GM10248 (cell line): ENCODE measurements at regions not wholly inside any gene's neighbourhood (a gene's known extent, or its start where the extent isn't known, plus 50 kb on each side); places are given as distances from the start of the nearest gene placed in this dataset.

Source experiments
- CTCF ChIA-PET: fragments of 300-600 bp; sonication (Branson Sonifier 250); formaldehyde crosslinking; extraction: SDS; loops from one replicate; lab custom pipeline; 2021; ENCODE audit warnings: antibody characterized with exemption; lab: Yijun Ruan, JAX
- POLR2A ChIA-PET: fragments of 350-650 bp; sonication (Branson Sonifier 250); formaldehyde crosslinking; extraction: SDS; loops from one replicate; lab custom pipeline; 2020; ENCODE audit warnings: antibody characterized with exemption; lab: Yijun Ruan, JAX
- DNase-seq: peaks from one replicate; pipeline ENCODE4 v3.0.0; 2012; ENCODE audit errors: extremely low spot score
- TF ChIP-seq, protein P1 (sequence below): IDR thresholded peaks from 2 replicates; pipeline ENCODE4 v1.5.1; 2012; ENCODE audit warnings: mild to moderate bottlenecking, low read depth; ENCODE audit errors: extremely low read depth, missing control alignments, control extremely low read depth

DNA sequence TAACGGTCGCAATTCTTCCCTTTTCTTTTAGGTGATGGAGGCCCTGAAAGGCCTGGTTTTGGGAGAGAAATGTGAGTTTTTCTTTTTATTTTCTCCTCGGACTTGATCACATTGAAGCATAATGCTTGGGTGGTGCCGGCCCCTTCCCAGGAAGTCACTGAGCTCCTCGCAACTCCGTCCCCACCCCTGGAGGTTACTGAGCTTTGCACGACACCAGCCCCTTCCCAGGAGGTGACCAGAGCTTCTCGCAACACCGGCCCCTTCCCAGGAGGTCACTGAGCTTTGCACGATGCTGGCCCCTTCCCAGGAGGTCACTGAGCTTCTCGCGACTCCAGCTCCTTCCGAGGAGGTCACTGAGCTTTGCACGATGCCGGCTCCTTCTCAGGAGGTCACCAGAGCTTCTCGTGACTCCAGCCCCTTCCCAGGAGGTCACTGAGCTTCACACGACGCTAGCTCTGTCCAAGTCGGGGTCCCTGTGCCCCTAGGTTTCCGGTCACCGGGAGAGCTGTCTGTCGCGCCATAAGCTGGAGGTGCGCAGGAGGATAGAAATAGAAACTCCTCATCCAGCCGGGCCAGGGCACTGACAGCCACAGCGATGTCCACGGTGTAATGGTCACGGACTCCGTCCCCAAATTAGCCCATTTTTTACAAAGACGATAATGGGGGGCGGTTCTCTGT is 586.4 kb downstream of the BRD1 start:
- ChIA-PET CTCF (interaction anchor here (1.6 kb wide), 1 partner anchor 64 kb away, joined by 3 read pairs; no protein-coding TSS in a partner anchor), POLR2A (no interaction called here)
- DNase-seq: no peak
- TF ChIP-seq, protein P1, sequence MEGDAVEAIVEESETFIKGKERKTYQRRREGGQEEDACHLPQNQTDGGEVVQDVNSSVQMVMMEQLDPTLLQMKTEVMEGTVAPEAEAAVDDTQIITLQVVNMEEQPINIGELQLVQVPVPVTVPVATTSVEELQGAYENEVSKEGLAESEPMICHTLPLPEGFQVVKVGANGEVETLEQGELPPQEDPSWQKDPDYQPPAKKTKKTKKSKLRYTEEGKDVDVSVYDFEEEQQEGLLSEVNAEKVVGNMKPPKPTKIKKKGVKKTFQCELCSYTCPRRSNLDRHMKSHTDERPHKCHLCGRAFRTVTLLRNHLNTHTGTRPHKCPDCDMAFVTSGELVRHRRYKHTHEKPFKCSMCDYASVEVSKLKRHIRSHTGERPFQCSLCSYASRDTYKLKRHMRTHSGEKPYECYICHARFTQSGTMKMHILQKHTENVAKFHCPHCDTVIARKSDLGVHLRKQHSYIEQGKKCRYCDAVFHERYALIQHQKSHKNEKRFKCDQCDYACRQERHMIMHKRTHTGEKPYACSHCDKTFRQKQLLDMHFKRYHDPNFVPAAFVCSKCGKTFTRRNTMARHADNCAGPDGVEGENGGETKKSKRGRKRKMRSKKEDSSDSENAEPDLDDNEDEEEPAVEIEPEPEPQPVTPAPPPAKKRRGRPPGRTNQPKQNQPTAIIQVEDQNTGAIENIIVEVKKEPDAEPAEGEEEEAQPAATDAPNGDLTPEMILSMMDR: no peak

DNA sequence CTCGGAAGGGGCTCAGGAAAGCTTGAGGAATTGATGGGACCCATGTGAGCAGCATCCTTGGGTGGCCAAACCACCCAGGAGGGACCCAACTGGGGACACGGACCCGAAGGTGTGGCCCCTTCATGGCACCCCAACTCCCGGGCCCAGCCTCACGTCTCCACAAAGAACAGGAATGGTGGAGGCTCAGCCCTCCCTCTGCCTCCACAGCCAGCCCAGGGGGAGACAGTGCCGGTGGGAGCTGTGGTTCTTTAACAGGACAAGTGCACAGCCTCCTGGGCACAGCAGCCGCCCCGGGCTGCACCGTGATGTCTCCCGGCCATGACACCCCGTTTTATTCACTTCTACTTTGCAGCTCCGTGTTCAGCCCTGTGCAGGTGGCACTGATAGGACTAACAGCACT is 587.2 kb downstream of the BRD1 start:
- TF ChIP-seq, protein P1: no peak
- DNase-seq: no peak
- CTCF ChIA-PET: interaction anchor here (1.6 kb wide), 1 partner anchor 65 kb away, joined by 3 read pairs; no protein-coding TSS in a partner anchor
- POLR2A ChIA-PET: no interaction called here

DNA sequence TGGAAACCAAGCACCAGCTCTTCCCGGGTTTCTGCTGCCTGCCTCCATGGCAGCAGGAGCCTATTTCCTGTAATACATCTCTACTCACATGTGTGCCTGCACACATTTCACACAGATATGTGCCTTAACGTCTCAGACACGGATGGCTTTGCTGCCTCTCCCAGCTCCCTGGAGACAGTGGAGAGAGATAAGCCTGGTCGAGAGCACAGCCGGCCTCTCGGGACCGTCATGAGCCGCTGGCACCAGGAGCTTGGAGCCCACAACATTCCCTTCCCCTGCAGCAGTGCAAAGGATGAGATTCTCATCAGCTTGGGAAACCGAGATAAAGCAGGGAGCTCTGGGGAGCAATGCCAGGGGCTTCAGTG is 587.7 kb downstream of the BRD1 start:
- TF ChIP-seq, protein P1: no peak
- DNase-seq: no peak
- ChIA-PET CTCF (no interaction called here), POLR2A (no interaction called here)

DNA sequence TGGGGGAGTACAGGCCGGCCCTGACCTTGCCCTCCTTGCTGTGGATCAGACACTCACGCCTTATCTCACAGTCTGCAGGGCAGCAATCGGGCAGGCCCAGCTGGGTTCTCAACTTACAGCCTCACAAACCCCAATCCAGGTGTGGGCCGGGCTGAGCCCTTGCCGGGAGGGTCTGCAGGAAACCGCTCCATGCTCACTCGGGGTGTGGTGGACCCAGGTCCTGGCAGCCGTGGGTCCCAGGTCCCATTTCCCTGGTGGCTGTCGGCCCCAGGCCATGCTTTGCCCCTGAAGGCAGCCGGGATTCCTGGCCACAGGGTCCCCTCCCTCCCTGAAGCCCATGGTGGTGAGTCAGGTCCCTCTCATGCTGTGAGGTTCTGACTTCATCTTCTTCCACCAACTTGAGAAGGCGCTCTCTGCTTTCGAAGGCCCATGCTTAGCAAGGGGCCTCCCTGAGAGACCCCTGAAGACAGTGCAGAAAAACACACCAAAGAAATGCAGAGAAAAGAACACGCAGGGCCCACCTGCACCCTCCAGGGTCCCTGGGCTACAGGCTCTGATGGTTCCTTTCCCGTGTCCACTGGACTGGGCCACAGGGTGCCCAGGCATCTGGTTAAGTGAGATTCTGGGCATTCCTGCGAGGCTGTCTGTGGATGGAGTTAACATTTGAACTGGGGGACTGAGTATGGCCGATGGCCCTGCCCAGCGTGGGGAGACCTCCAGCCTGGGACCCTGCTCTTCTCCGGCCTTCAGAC is 588.2 kb downstream of the BRD1 start:
- POLR2A ChIA-PET: no interaction called here
- DNase-seq: no peak
- TF ChIP-seq, protein P1: no peak
- CTCF ChIA-PET: no interaction called here

DNA sequence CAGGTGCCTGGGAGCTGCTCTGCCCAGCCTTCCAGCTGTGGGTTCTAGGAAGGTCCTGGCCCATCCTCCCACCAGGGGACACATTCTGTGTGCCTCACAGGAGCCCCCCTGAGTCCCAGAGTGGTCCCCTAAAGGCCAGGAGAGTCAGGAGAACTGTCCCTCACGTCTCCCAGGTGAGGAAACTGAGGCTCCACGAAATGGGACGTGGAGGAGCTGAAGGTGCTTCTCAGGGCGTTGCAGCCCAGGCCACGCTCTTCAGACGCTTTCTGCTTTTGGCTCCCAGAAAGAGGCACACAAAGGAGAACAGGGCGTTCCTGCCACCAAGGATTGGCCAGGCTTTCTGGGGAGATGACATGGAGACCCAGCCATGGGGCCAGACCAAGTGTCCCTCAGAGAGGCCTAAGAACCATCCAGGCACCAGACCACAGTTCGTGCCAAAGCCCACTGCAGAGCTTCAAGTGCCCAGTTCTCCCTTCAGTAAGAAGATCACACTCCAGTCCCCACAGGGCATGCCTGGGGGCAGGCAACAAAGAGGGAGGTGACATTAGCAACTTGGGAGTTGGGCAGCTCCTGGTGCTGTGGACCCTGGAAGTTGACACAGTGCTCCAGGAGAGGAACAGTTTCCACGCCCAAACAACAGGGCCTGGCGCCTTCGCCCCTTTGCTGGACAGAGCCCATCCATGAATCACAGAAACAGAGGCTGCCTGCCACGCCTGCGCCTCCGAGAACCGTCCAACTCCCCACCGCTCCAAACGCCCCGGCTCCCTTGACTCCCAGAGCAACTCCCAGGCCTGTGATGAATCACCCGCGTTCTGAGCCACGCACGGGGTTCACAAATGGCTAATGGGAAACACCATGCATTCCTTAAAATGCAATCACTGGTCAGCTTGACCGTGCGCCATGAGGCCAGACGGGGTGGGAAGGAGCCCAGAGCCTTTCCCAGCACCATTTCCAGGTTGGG is 589.2 kb downstream of the BRD1 start:
- no peak for DNase-seq
- ChIA-PET POLR2A (no interaction called here), CTCF (no interaction called here)
- TF ChIP-seq, protein P1: no peak

DNA sequence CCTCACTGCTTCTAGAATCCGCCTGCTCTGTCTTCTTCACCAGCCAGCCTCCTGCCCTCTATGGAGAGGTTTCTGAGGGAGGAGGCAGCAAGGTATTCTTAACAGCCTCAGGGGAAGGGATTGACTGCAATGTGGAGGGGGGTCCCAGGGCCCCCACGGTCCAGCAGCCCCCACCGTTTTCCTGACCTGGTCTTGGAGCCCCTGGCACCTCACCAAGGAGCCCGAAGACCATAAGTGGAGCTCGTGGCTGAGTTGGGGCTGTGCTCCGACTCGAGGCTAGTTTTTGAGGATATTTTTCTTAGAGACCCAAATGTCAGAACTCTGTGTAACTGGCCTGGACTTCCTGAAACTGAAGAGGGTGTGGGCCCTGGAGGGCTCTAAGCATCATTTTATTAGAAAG is 590.0 kb downstream of the BRD1 start:
- TF ChIP-seq, protein P1: no peak
- POLR2A ChIA-PET: no interaction called here
- DNase-seq: no peak
- CTCF ChIA-PET: no interaction called here
